ENCODE measurements at regions not wholly inside any gene's neighbourhood (a gene's known extent, or its start where the extent isn't known, plus 50 kb on each side); places are given as distances from the start of the nearest gene placed in this dataset.

GRCh38 chr7:45242698-45243097 is 85.1 kb downstream of the RAMP3 start:
- no peaks in the 10 kb centered on the region for H3K4me1 Mint-ChIP-seq (ENCODE audit: low read depth)
- intact Hi-C loops (cut with DNase I, micrococcal nuclease) = no loop called here
- TF ChIP-seq CTCF (IDR thresholded peaks at IDR 0.05) = no peak
- ChIA-PET CTCF (no interaction called here), POLR2A (no interaction called here)
- H3K9me3 Mint-ChIP-seq = peaks cover 4% of the 10 kb centered on the region
- no peaks in the 10 kb centered on the region for H3K36me3 ChIP-seq (ENCODE audit: insufficient read depth, low read length)
- peaks cover 66% of the 10 kb centered on the region for H3K27me3 Mint-ChIP-seq
- no peak overlapping the region for H3K27ac Mint-ChIP-seq
- H3K4me3 ChIP-seq (ENCODE audit: low read length) = no peak overlapping the region
- H3K4me3 Mint-ChIP-seq = no peak overlapping the region
- H3K36me3 Mint-ChIP-seq (ENCODE audit: low read depth) = peaks cover 4% of the 10 kb centered on the region
- no peak for DNase-seq
- no peak overlapping the region for H3K27ac ChIP-seq (ENCODE audit: low read depth in 1 of 2, low read length in 2 of 2)
- no peaks in the 10 kb centered on the region for H3K4me1 ChIP-seq (ENCODE audit: insufficient read depth, low read length)
- ATAC-seq (ENCODE audit: poor library complexity) = no peak
- peaks cover 20 to 24% of the 10 kb centered on the region in 2 experiments for H3K27me3 ChIP-seq (ENCODE audit: control insufficient read depth in 1 of 2, insufficient read depth in 2 of 2, low read length in 2 of 2)
- H3K9me3 ChIP-seq (ENCODE audit: control insufficient read depth in 1 of 2, insufficient read depth in 1 of 2, low read length in 2 of 2) = peaks cover 0 to 2% of the 10 kb centered on the region in 2 experiments

- Mint-ChIP-seq H3K36me3 (ENCODE audit: low read depth) (peaks cover 4% of the 10 kb centered on the region), H3K4me3 (no peak overlapping the region), H3K27me3 (peaks cover 61% of the 10 kb centered on the region), H3K27ac (no peak overlapping the region), H3K4me1 (ENCODE audit: low read depth) (no peaks in the 10 kb centered on the region), H3K9me3 (peaks cover 4% of the 10 kb centered on the region)
- no peak overlapping the region for H3K4me3 ChIP-seq (ENCODE audit: low read length)
- H3K36me3 ChIP-seq (ENCODE audit: insufficient read depth, low read length) = no peaks in the 10 kb centered on the region
- H3K27me3 ChIP-seq (ENCODE audit: control insufficient read depth in 1 of 2, insufficient read depth in 2 of 2, low read length in 2 of 2) = peaks cover 20% of the 10 kb centered on the region in 2 experiments
- H3K9me3 ChIP-seq (ENCODE audit: control insufficient read depth in 1 of 2, insufficient read depth in 1 of 2, low read length in 2 of 2) = peaks cover 0 to 5% of the 10 kb centered on the region in 2 experiments
- TF ChIP-seq CTCF (IDR thresholded peaks at IDR 0.05) = no peak
- intact Hi-C loops (cut with DNase I, micrococcal nuclease) = no loop called here
- H3K27ac ChIP-seq (ENCODE audit: low read depth in 1 of 2, low read length in 2 of 2) = no peak overlapping the region
- H3K4me1 ChIP-seq (ENCODE audit: insufficient read depth, low read length) = no peaks in the 10 kb centered on the region
- CTCF ChIA-PET = no interaction called here
- ATAC-seq (ENCODE audit: poor library complexity) (no peak), DNase-seq (no peak)
- POLR2A ChIA-PET = no interaction called here
These were observed 87.4 kb downstream of the RAMP3 start for GRCh38 chr7:45244981-45245380.

- intact Hi-C loops (cut with DNase I, micrococcal nuclease) = no loop called here
- no peaks in the 10 kb centered on the region for H3K36me3 ChIP-seq (ENCODE audit: insufficient read depth, low read length)
- no peak overlapping the region for H3K27ac ChIP-seq (ENCODE audit: low read depth in 1 of 2, low read length in 2 of 2)
- H3K27me3 ChIP-seq (ENCODE audit: control insufficient read depth in 1 of 2, insufficient read depth in 2 of 2, low read length in 2 of 2) = peaks cover 17 to 20% of the 10 kb centered on the region in 2 experiments
- no peaks in the 10 kb centered on the region for H3K4me1 ChIP-seq (ENCODE audit: insufficient read depth, low read length)
- DNase-seq (no peak), ATAC-seq (ENCODE audit: poor library complexity) (no peak)
- ChIA-PET CTCF (no interaction called here), POLR2A (no interaction called here)
- peaks cover 0 to 5% of the 10 kb centered on the region in 2 experiments for H3K9me3 ChIP-seq (ENCODE audit: control insufficient read depth in 1 of 2, insufficient read depth in 1 of 2, low read length in 2 of 2)
- Mint-ChIP-seq H3K4me1 (ENCODE audit: low read depth) (no peaks in the 10 kb centered on the region), H3K4me3 (no peak overlapping the region), H3K27me3 (peaks cover 51% of the 10 kb centered on the region), H3K36me3 (ENCODE audit: low read depth) (peaks cover 4% of the 10 kb centered on the region), H3K27ac (no peak overlapping the region), H3K9me3 (peaks cover 4% of the 10 kb centered on the region)
- TF ChIP-seq CTCF (IDR thresholded peaks at IDR 0.05) = no peak
- H3K4me3 ChIP-seq (ENCODE audit: low read length) = no peak overlapping the region
These were observed 88.7 kb downstream of the RAMP3 start for GRCh38 chr7:45246339-45246738.
